ENCODE measurements at regions not wholly inside any gene's neighbourhood (a gene's known extent, or its start where the extent isn't known, plus 50 kb on each side); places are given as distances from the start of the nearest gene placed in this dataset.
"Not testable (repeated sequence)": the region's sequence is repeated elsewhere in the genome, so short reads cannot be mapped to it uniquely, and the experiment has no call there.

GRCh38 chr6:130507005-130507665 lies 141.3 kb downstream of the TMEM200A start:
- not testable (repeated sequence) for TF ChIP-seq CTCF (IDR thresholded peaks at IDR 0.05); EZH2 (IDR thresholded peaks at IDR 0.05; ENCODE audit: borderline replicate concordance, insufficient read depth, low read depth, low read length, poor library complexity, severe bottlenecking)
